Trophoblast cell (in vitro differentiated cells and primary cell): ENCODE measurements at regions not wholly inside any gene's neighbourhood (a gene's known extent, or its start where the extent isn't known, plus 50 kb on each side); places are given as distances from the start of the nearest gene placed in this dataset.

Source experiments
- DNase-seq, 2 donors: peaks; one replicate each; pipeline ENCODE4 v3.0.0-alpha.2; 2016
- H2AFZ ChIP-seq: 2 replicates; pipeline ENCODE4 v1.6.1; 2013; ENCODE audit warnings: low read length, moderate library complexity, mild to moderate bottlenecking; ENCODE audit not compliant: insufficient read depth, poor library complexity
- H2AK5ac ChIP-seq: 2 replicates; pipeline ENCODE4 v1.6.1; 2013; ENCODE audit warnings: mild to moderate bottlenecking, low read length
- H2BK120ac ChIP-seq: 2 replicates; pipeline ENCODE4 v1.6.1; 2013; ENCODE audit warnings: low read length, mild to moderate bottlenecking, moderate library complexity; ENCODE audit not compliant: insufficient read depth, poor library complexity
- H2BK12ac ChIP-seq: 2 replicates; pipeline ENCODE4 v1.6.1; 2013; ENCODE audit warnings: mild to moderate bottlenecking, low read length, moderate library complexity
- H2BK5ac ChIP-seq: 2 replicates; pipeline ENCODE4 v1.6.1; 2013; ENCODE audit warnings: low read length, low read depth, moderate library complexity, mild to moderate bottlenecking; ENCODE audit not compliant: poor library complexity
- H3K14ac ChIP-seq: 2 replicates; pipeline ENCODE4 v1.6.1; 2013; ENCODE audit warnings: mild to moderate bottlenecking, low read length
- H3K18ac ChIP-seq: 2 replicates; pipeline ENCODE4 v1.6.1; 2013; ENCODE audit warnings: mild to moderate bottlenecking, low read length
- H3K23ac ChIP-seq: 2 replicates; pipeline ENCODE4 v1.6.1; 2013; ENCODE audit warnings: low read length
- H3K27ac ChIP-seq: 2 replicates; pipeline ENCODE4 v1.5.1; 2013; ENCODE audit warnings: low read depth, mild to moderate bottlenecking, inconsistent platforms, low read length, moderate library complexity
- H3K27me3 ChIP-seq: 2 replicates; pipeline ENCODE4 v1.6.1; 2013; ENCODE audit warnings: inconsistent platforms, mild to moderate bottlenecking, low read length, moderate library complexity; ENCODE audit not compliant: insufficient read depth
- H3K36me3 ChIP-seq, 2 experiments: 1 replicate in 1 of 2; 2 replicates in 1 of 2; pipeline ENCODE4 v1.6.1; 2013; ENCODE audit warnings: low read length in 2 of 2, mild to moderate bottlenecking in 2 of 2, moderate library complexity in 1 of 2; ENCODE audit not compliant: insufficient read depth in 2 of 2, control insufficient read depth in 1 of 2
- H3K4ac ChIP-seq: 2 replicates; pipeline ENCODE4 v1.6.1; 2013; ENCODE audit warnings: low read depth, mild to moderate bottlenecking, low read length, moderate library complexity
- H3K4me1 ChIP-seq, 2 experiments: 1 replicate in 1 of 2; 2 replicates in 1 of 2; pipeline ENCODE4 v1.6.1; 2013; ENCODE audit warnings: low read length in 2 of 2, mild to moderate bottlenecking in 2 of 2, moderate library complexity in 1 of 2; ENCODE audit not compliant: insufficient read depth in 2 of 2, control insufficient read depth in 1 of 2
- H3K4me2 ChIP-seq: 2 replicates; pipeline ENCODE4 v1.6.1; 2013; ENCODE audit warnings: inconsistent platforms, mild to moderate bottlenecking, low read length, moderate library complexity
- H3K4me3 ChIP-seq: 2 replicates; pipeline ENCODE4 v1.5.1; 2013; ENCODE audit warnings: mild to moderate bottlenecking, low read depth, low read length, inconsistent platforms
- H3K79me1 ChIP-seq: one replicate; pipeline ENCODE4 v1.6.1; 2013; ENCODE audit warnings: low read length
- H3K79me2 ChIP-seq: 2 replicates; pipeline ENCODE4 v1.6.1; 2013; ENCODE audit warnings: low read length, mild to moderate bottlenecking; ENCODE audit not compliant: control insufficient read depth, insufficient read depth, poor library complexity
- H3K9ac ChIP-seq: 2 replicates; pipeline ENCODE4 v1.6.1; 2013; ENCODE audit warnings: mild to moderate bottlenecking, low read length
- H3K9me3 ChIP-seq: 2 replicates; pipeline ENCODE4 v1.6.1; 2013; ENCODE audit warnings: low read depth, mild to moderate bottlenecking, control low read depth, inconsistent platforms, low read length; ENCODE audit not compliant: insufficient read depth
- H4K12ac ChIP-seq: 2 replicates; pipeline ENCODE4 v1.6.1; 2013; ENCODE audit warnings: low read depth, mild to moderate bottlenecking, low read length, moderate library complexity
- H4K8ac ChIP-seq: 2 replicates; pipeline ENCODE4 v1.6.1; 2013; ENCODE audit warnings: low read depth, mild to moderate bottlenecking, low read length, moderate library complexity
- H4K91ac ChIP-seq: one replicate; pipeline ENCODE4 v1.6.1; 2013; ENCODE audit warnings: low read depth, mild to moderate bottlenecking, low read length, moderate library complexity
- WGBS: extraction: QIAGEN DNeasy Blood & Tissue Kit; methylation state at CpG from one replicate; pipeline ENCODE4 v1.1.7; 2013; ENCODE audit warnings: missing lambda C conversion rate; ENCODE audit not compliant: insufficient read length, insufficient coverage; ENCODE audit errors: extremely low coverage; 5-methylcytosine and 5-hydroxymethylcytosine counted together

DNA sequence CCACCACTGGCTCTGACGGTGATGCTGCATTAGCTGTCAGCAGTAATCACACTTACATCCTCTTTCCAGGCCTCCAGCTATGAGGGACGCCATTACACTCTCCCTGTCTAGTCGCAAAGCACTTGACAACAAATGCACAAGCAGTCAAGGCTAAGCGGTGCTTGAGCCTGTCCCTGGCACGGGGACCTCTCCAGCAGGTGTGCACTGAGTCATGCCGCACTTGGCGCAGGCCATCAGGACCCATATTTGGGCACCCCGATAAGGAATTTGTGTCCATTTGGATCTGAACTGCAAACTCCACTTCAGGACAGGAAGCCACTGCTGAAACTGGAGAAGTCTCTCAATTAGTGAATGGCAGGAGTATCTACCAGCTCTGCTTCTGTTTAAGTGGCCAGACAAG lies 301.9 kb upstream of the OBI1 start:
- Histone ChIP-seq H4K8ac (no peak overlapping the region), H3K4me1 (no peaks in the 10 kb centered on the region), H3K4ac (no peak overlapping the region), H3K18ac (no peak overlapping the region), H2BK5ac (no peak overlapping the region), H4K12ac (no peak overlapping the region), H3K14ac (no peak overlapping the region), H2BK12ac (no peak overlapping the region), H3K9me3 (no peaks in the 10 kb centered on the region), H3K27me3 (no peaks in the 10 kb centered on the region), H3K9ac (no peak overlapping the region), H3K23ac (no peak overlapping the region), H4K91ac (no peak overlapping the region), H3K27ac (no peak overlapping the region), H3K36me3 (no peaks in the 10 kb centered on the region), H2AFZ (no peak overlapping the region), H3K4me2 (no peak overlapping the region), H3K79me2 (no peaks in the 10 kb centered on the region), H2BK120ac (no peak overlapping the region), H2AK5ac (no peak overlapping the region), H3K79me1 (no peaks in the 10 kb centered on the region), H3K4me3 (no peak overlapping the region)
- WGBS: no CpG with 5 or more reads among the region's 8 CpGs
- no peak for DNase-seq

- Histone ChIP-seq H3K23ac (no peak overlapping the region), H3K79me2 (no peaks in the 10 kb centered on the region), H3K79me1 (no peaks in the 10 kb centered on the region), H3K36me3 (no peaks in the 10 kb centered on the region), H3K4me1 (no peaks in the 10 kb centered on the region), H2AFZ (no peak overlapping the region), H3K4ac (no peak overlapping the region), H2BK12ac (no peak overlapping the region), H4K12ac (no peak overlapping the region), H3K9me3 (no peaks in the 10 kb centered on the region), H2BK120ac (no peak overlapping the region), H3K4me2 (no peak overlapping the region), H2AK5ac (no peak overlapping the region), H2BK5ac (no peak overlapping the region), H4K91ac (no peak overlapping the region), H4K8ac (no peak overlapping the region), H3K4me3 (no peak overlapping the region), H3K14ac (no peak overlapping the region), H3K9ac (no peak overlapping the region), H3K18ac (no peak overlapping the region), H3K27me3 (no peaks in the 10 kb centered on the region), H3K27ac (no peak overlapping the region)
- DNase-seq: no peak
- WGBS: no CpG with 5 or more reads among the region's 5 CpGs
Measured at GRCh38 chr13:78958006-78958405, 299.1 kb upstream of the OBI1 start.

DNA sequence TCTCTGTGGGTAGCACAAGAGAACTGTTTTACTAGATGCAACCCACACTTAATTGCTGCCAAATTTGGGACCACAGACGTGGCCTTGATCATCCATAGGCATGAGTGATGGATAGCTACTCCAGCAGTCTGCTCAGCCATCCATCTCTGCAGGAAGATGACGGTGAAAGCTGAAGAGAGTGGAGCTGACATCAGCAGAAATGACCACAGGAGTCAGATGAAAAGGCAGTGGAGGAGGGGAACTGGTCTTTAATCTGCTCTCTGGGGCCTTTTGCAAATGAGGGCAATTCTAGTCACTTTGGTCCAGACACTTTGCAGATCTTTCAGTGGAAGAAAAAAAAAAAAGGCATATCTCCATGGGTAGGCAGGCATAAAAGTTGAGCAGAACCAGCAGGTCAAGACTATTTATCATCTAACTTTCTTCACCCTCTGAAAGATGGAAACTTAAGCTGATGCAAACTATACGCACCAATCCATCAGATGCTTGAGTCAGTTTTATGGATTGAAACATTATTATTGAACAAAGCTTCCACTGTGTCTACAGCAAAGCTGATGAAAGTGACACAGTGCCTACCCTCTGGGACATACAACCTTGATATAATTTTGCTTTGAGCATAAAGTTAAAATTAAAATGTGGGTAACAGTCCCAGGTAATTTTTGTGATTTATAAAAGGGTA lies 281.6 kb upstream of the OBI1 start:
- Histone ChIP-seq H3K9ac (no peak overlapping the region), H2AK5ac (no peak overlapping the region), H4K8ac (no peak overlapping the region), H2BK120ac (no peak overlapping the region), H3K9me3 (no peaks in the 10 kb centered on the region), H3K36me3 (no peaks in the 10 kb centered on the region), H3K79me1 (no peaks in the 10 kb centered on the region), H3K27me3 (no peaks in the 10 kb centered on the region), H2BK5ac (no peak overlapping the region), H3K4ac (no peak overlapping the region), H3K79me2 (no peaks in the 10 kb centered on the region), H2BK12ac (no peak overlapping the region), H3K4me1 (no peaks in the 10 kb centered on the region), H3K18ac (no peak overlapping the region), H3K27ac (no peak overlapping the region), H4K91ac (no peak overlapping the region), H3K14ac (no peak overlapping the region), H4K12ac (no peak overlapping the region), H3K4me2 (no peak overlapping the region), H3K4me3 (no peak overlapping the region), H3K23ac (no peak overlapping the region), H2AFZ (no peak overlapping the region)
- DNase-seq: no peak
- no CpG with 5 or more reads among the region's 3 CpGs for WGBS

DNA sequence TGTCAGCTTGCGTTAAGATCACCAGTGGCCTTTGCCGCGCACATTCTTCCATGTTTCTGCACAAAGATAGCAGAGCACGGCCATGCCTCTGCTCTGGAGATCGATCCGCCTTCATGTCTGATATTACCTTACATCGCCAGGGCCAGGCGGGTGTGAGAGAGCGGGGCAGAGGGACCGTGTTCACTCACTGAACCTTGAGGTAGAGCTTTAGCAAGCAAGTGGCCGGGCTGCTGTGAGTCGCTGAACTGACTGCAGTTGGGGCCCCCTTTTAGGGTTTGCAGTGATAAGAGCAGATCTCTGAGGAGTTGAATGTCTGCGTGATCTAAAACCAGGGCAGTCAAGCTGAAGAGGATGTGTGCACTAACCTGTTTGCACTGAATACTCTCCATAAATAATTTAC lies 275.4 kb upstream of the OBI1 start:
- Histone ChIP-seq H3K23ac (no peak overlapping the region), H3K9ac (no peak overlapping the region), H3K4ac (no peak overlapping the region), H4K12ac (no peak overlapping the region), H3K79me1 (no peaks in the 10 kb centered on the region), H4K91ac (no peak overlapping the region), H2BK12ac (no peak overlapping the region), H2BK120ac (no peak overlapping the region), H2AFZ (no peak overlapping the region), H3K36me3 (no peaks in the 10 kb centered on the region), H2AK5ac (no peak overlapping the region), H3K14ac (no peak overlapping the region), H3K18ac (no peak overlapping the region), H3K9me3 (no peaks in the 10 kb centered on the region), H3K4me3 (no peak overlapping the region), H4K8ac (no peak overlapping the region), H3K79me2 (no peaks in the 10 kb centered on the region), H3K4me1 (no peaks in the 10 kb centered on the region), H3K27ac (no peak overlapping the region), H3K4me2 (no peak overlapping the region), H3K27me3 (no peaks in the 10 kb centered on the region), H2BK5ac (no peak overlapping the region)
- WGBS: no CpG with 5 or more reads among the region's 13 CpGs
- DNase-seq: no peak
